Activated naive CD8-positive, alpha-beta T cell treated with anti-CD3 and anti-CD28 coated beads, Interleukin-2, amount 10 ng/mL, durations not matched to agents 7 days and 5 days (primary cell): ENCODE measurements at regions not wholly inside any gene's neighbourhood (a gene's known extent, or its start where the extent isn't known, plus 50 kb on each side); places are given as distances from the start of the nearest gene placed in this dataset.

Source experiments
- ATAC-seq: fragments of 150-1000 bp; cut with Tn5 transposase; one replicate; pipeline ENCODE4 v1.10.0; 2021; ENCODE audit warnings: low read depth, moderate library complexity
- POLR2A ChIA-PET: fragments of 350-600 bp; sonication (Branson Sonifier 250); formaldehyde crosslinking; loops from one replicate; lab custom pipeline; 2021; ENCODE audit warnings: antibody characterized with exemption; lab: Charles Lee
- DNase-seq: peaks from one replicate; pipeline ENCODE4 v3.0.0; 2021
- H3K27ac Mint-ChIP-seq: one replicate; pipeline ENCODE4 v1.8.0; 2022; ENCODE audit warnings: mild to moderate bottlenecking, mixed read lengths
- H3K27me3 Mint-ChIP-seq: one replicate; pipeline ENCODE4 v1.8.0; 2022; ENCODE audit warnings: mild to moderate bottlenecking, moderate library complexity, mixed read lengths
- H3K36me3 Mint-ChIP-seq: one replicate; pipeline ENCODE4 v1.8.0; 2021; ENCODE audit warnings: mild to moderate bottlenecking, mixed read lengths
- H3K4me1 Mint-ChIP-seq: one replicate; pipeline ENCODE4 v1.8.0; 2021; ENCODE audit warnings: mixed read lengths
- H3K4me3 Mint-ChIP-seq: one replicate; pipeline ENCODE4 v1.8.0; 2022; ENCODE audit warnings: mild to moderate bottlenecking, moderate library complexity, mixed read lengths
- H3K9me3 Mint-ChIP-seq: one replicate; pipeline ENCODE4 v1.8.0; 2021; ENCODE audit warnings: mixed read lengths

DNA sequence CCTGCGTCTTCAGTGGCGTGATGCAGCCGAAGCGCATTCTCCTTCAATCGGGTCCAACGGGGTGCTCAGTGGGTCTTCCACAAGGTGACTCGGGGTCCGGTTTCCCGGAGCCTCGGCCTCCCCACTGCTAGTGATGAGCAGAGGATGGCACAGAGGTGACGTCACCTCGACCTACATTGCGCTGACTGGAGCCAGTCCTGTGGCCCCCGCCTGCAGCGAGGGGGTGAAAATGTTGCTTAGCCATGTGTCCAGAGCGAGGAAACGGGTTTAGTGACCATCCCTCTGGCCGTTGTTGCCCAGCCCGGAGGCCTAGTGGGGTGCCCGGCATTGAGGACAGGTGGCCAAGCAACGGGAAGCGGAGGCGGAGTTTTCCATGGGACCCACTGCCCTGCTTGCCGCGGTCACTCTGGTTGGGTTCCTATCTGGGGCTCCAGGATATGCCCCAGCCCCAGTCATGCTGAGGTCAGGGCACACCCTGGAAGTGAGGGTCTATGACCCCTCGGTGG is 190.6 kb upstream of the CIBAR2 start:
- Mint-ChIP-seq H3K9me3 (no peaks in the 10 kb centered on the region), H3K36me3 (no peaks in the 10 kb centered on the region), H3K4me1 (peaks cover 25% of the 10 kb centered on the region), H3K4me3 (peak overlapping the region; percentile 80), H3K27ac (peak overlapping the region; percentile 64), H3K27me3 (no peaks in the 10 kb centered on the region)
- ATAC-seq (no peak), DNase-seq (peak; percentile 33)
- POLR2A ChIA-PET, result interaction anchor here (0.6 to 1.4 kb wide), 3 partner anchors 17 to 304 kb away, joined by 3 to 4 read pairs (median 3); no protein-coding TSS in a partner anchor

DNA sequence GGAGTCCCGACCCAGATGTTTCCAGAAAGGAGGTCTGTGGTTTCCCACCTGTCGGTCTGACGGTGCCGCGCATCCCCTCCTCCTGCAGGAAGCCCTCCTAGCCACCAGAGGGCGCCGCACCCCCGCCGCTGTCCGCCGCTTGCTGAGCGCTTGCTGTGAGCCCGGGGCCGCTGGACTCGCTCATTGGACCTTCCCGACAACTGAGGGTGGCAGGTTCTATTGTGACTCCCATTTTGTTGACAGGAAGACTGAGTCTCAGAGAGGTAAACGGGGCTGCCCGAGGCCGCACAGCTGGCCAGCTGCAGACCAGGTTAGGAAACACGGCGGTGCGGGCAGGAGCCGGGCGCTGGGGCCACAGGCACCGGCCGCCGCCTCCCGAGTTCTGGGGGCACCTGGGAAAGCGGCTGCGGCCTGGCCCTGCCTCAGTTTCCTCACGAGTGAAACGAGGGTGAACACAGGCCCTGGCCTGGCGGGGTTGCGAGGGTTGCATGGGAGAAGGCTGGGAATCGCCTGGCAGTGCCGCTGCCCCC is 191.1 kb upstream of the CIBAR2 start:
- peak overlapping the region; percentile 64 for H3K27ac Mint-ChIP-seq
- H3K4me3 Mint-ChIP-seq, result peak overlapping the region; percentile 80
- H3K36me3 Mint-ChIP-seq, result no peaks in the 10 kb centered on the region
- H3K27me3 Mint-ChIP-seq, result no peaks in the 10 kb centered on the region
- DNase-seq, result peak; percentile 89
- peak; percentile 38 for ATAC-seq
- H3K9me3 Mint-ChIP-seq, result no peaks in the 10 kb centered on the region
- POLR2A ChIA-PET, result interaction anchor here (1.4 to 1.6 kb wide), 2 partner anchors 17 to 31 kb away, joined by 3 to 5 read pairs; no protein-coding TSS in a partner anchor
- H3K4me1 Mint-ChIP-seq, result peaks cover 29% of the 10 kb centered on the region

DNA sequence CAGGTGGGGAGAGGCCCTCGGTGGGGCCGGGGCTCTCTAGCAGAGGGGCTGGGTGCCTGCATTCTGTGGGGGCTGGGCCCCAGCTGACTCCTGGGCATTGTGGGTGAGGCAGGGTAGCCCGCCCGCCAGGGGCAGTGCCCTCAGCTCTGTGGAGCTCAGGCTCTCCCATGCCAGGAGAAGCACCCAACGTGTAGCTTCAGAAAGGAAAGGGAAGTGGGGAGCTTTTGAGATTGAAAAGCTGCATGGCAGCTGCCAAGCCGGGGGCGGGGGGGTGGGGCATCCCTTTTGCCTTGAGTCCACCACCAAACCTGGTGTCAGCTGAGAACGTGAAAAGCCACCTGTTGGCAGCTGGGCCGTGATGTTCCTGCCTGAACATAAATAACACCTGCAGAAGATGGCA is 192.1 kb upstream of the CIBAR2 start:
- DNase-seq (no peak), ATAC-seq (no peak)
- Mint-ChIP-seq H3K4me1 (peaks cover 33% of the 10 kb centered on the region), H3K36me3 (no peaks in the 10 kb centered on the region), H3K27me3 (no peaks in the 10 kb centered on the region), H3K4me3 (peak overlapping the region; percentile 32), H3K27ac (peak overlapping the region; percentile 84), H3K9me3 (no peaks in the 10 kb centered on the region)
- POLR2A ChIA-PET, result interaction anchor here (1.6 kb wide), 1 partner anchor 30 kb away, joined by 5 read pairs; no protein-coding TSS in a partner anchor

DNA sequence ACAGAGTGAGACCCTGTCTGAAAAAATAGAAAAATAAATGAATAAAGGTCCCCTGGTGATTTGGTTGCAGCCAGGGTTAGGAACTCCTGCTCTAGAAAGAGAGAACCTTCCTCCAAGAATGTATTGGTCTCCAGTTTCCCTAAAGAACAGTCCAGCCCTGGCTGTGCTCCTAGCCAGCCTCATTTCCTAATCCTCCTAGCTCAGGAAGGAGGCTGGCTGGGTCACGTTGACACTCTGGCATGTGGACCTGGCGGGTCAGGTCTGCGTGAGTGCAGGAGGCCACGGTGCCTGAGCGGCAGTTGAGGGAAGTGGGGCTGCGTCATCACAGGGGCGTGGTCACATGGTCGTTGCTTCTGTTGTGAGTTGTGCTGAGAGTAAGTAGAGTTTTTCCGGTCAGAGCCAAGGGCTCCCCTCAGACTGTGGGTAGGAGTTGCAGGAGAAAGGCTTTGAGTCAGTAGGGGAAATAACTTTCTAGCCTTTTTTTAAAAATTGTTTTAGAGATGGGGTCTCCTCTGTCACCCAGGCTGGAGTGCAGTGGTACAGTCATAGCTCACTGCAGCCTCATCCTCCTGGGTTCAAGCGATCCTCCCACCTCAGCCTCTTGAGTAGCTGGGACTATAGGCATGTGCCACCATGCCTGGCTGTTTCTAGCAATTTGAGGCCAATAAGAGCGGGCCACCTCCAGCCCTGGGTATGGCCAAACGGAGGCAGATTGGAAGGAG is 194.0 kb upstream of the CIBAR2 start:
- peak; percentile 86 for DNase-seq
- Mint-ChIP-seq H3K36me3 (no peaks in the 10 kb centered on the region), H3K27ac (peak overlapping the region; percentile 98), H3K9me3 (no peaks in the 10 kb centered on the region), H3K27me3 (no peaks in the 10 kb centered on the region), H3K4me1 (peaks cover 41% of the 10 kb centered on the region), H3K4me3 (peak overlapping the region; percentile 69)
- peak; percentile 88 for ATAC-seq
- POLR2A ChIA-PET, result interaction anchor here (1.0 to 1.4 kb wide), 2 partner anchors 17 to 248 kb away, joined by 3 to 5 read pairs; no protein-coding TSS in a partner anchor

DNA sequence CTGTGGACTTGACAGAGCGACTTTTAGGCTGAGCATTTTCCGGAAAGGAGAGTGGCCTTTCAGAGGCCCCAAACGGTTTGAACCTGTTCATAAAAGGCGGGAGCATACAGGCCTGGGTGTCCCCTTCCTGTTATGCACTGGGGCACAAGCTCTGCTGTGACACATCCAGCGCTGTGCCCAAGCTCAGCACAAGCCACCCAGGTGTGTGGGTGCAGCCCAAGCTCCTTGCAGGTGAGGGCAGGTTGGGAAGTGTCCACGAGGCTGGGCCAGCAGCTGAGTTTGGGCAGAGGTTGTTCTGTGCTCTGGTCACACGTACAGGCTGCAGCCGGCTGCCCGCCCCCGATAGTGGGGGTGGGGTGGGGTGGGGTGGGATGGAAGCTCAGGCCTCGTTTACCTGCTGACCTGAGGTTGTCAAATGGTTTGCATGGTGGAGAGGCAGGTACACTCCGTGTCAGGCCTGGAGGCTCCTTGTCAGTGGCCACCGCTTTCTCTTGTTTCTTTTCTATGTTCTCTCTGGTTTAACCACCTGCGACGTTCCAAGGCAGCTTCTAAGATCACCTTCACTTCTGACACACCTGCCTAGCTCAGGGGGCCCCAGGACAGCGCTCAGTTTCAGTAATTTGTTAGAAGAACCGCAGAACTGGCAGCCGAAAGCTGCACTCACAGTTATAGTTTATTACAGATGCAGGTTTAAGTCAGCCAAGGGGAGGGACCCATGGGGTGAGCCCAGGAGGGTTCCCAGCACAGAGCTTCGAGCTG is 194.7 kb upstream of the CIBAR2 start:
- peaks cover 45% of the 10 kb centered on the region for H3K4me1 Mint-ChIP-seq
- H3K27me3 Mint-ChIP-seq, result no peaks in the 10 kb centered on the region
- peak; percentile 43 for DNase-seq
- POLR2A ChIA-PET, result interaction anchor here (1.0 to 1.4 kb wide), 2 partner anchors 16 to 248 kb away, joined by 3 to 5 read pairs; no protein-coding TSS in a partner anchor
- H3K4me3 Mint-ChIP-seq, result peak overlapping the region; percentile 69
- peak overlapping the region; percentile 98 for H3K27ac Mint-ChIP-seq
- no peak for ATAC-seq
- H3K36me3 Mint-ChIP-seq, result no peaks in the 10 kb centered on the region
- H3K9me3 Mint-ChIP-seq, result no peaks in the 10 kb centered on the region

DNA sequence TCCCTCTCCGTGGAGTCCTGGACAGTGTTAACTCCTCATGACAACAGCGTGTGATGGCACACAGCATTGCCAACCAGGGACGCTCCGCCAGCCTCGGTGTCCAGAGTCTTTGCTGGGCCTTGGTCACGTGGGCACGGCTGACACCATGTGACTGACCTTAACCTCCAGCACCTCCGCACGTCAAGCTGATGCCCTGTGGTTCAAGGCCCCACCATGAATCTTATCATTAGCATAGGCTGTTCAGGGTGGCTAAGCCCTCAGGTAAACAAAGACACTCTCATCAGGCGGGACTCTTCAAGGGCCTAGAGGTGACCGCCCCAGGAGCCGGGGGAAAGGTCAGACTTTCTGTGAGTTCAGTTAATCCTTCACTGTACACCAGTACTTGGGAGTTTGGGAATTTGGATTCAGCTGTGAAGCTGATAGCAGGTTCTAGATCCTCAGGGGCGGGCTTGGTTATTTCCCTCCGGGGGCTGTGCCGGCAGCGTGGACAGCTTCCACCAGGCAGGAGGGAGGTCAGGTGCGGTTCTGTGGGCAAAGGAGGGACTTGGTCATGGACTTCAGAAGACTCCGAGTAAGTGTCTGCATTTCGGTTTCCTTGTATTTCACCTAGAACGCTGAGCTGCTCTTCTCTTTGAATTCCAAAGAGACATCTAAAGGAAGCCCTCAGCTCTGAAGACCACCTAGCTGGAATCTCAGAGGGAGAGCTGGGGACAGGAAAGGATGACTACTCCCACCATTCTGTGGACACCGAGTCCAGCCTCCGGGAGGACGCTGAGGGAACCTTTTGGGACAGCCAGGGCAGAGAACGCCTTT is 195.5 kb upstream of the CIBAR2 start:
- Mint-ChIP-seq H3K27me3 (no peaks in the 10 kb centered on the region), H3K9me3 (no peaks in the 10 kb centered on the region), H3K36me3 (no peaks in the 10 kb centered on the region), H3K27ac (peak overlapping the region; percentile 85), H3K4me3 (no peak overlapping the region), H3K4me1 (peaks cover 48% of the 10 kb centered on the region)
- DNase-seq, result no peak
- POLR2A ChIA-PET, result no interaction called here
- ATAC-seq, result no peak

DNA sequence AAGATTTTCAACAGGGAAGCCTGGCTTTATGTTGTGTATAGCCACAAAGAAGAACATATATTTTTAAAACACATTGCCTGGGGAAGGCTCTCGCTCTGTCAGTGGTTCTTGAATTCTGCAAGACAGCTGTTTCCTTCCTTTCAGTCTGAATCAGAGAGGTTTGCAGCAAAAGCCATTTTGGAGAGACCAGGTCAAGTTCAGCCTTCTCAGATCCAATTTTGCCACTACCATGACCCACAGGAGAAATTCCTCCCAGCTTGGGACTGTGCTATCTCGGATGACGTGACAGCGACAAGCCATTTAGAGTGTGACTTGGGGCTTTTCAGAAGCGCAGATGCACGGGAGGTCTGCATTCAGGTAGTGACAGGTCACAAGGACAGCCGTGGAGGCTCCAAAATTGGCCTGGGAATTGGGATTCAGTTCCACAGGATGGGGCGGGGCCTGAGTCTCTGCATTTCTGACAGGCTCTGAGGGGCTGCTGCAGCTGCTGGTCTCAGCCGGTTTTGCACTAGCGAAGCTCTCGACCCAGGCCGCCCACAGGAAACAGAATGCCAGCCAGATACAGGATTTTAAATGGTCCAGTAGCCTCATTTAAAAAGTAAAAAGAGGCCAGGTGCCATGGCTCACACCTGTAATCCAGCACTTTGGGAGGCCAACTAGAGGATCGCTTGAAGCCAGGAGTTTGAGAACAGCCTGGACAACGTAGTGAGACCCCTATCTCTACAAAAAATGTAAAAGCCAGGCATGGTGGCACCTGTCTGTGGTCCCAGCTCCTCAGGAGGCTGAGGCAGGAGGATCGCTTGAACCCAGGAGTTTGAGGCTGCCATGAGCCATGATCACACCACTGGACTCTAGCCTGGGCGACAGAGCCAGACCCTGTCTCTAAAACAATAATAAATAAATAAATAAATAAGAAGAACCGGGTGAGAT is 196.6 kb upstream of the CIBAR2 start:
- ATAC-seq (no peak), DNase-seq (peak; percentile 37)
- no peaks in the 10 kb centered on the region for H3K9me3 Mint-ChIP-seq
- H3K4me3 Mint-ChIP-seq, result peak overlapping the region; percentile 35
- POLR2A ChIA-PET, result interaction anchor here (0.6 kb wide), 1 partner anchor 709 kb away, joined by 4 read pairs; no protein-coding TSS in a partner anchor
- H3K27me3 Mint-ChIP-seq, result no peaks in the 10 kb centered on the region
- H3K27ac Mint-ChIP-seq, result peak overlapping the region; percentile 49
- peaks cover 45% of the 10 kb centered on the region for H3K4me1 Mint-ChIP-seq
- no peaks in the 10 kb centered on the region for H3K36me3 Mint-ChIP-seq

DNA sequence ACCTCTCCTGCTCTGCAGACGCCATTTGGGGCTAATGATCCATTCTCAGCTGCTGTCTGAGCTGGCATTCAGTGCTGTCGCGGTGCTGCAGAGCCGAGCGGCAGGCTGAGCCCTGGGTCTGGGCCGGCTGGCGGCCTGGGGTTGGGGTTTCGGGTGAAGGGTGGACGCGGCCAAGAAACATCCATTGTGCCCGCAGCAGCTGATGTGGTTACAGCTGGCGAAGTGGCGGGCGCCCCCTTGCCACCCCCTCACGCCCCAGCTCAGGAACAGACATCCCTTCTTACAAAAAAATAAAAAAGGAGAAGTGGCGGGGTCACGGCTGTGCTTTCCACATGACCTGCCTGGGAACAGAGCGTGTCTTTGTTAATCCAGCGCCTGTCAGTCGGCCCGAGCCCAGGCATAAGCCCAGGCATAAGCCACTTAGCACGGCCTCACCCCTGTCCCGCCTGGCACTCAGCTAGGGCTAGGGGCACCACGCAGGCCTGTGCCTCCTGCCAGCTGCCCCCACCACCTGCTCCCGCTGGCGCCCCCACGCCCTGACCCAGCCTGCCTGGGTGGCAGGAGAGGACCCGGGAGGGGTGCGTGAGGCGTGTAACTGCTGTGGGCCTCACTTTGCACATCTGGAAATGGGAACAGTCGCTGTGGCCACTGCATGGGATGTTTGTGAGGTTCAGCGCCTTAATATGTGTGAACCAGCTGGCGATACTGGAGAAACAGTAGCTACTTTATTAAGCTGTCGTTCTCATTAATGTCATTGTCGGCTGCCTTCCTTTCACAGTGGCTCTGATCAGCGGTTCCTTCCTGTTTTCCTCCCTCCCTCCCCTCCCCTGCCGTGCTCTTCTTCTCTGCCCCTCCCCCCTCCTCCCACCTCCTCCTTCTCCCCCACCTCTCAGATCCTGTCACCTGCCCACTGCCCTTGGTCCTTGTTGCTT is 197.7 kb upstream of the CIBAR2 start:
- no peaks in the 10 kb centered on the region for H3K36me3 Mint-ChIP-seq
- no peaks in the 10 kb centered on the region for H3K27me3 Mint-ChIP-seq
- H3K9me3 Mint-ChIP-seq, result no peaks in the 10 kb centered on the region
- H3K4me1 Mint-ChIP-seq, result peaks cover 41% of the 10 kb centered on the region
- peak overlapping the region; percentile 87 for H3K27ac Mint-ChIP-seq
- ATAC-seq (no peak), DNase-seq (peak; percentile 59)
- POLR2A ChIA-PET, result no interaction called here
- peak overlapping the region; percentile 58 for H3K4me3 Mint-ChIP-seq

DNA sequence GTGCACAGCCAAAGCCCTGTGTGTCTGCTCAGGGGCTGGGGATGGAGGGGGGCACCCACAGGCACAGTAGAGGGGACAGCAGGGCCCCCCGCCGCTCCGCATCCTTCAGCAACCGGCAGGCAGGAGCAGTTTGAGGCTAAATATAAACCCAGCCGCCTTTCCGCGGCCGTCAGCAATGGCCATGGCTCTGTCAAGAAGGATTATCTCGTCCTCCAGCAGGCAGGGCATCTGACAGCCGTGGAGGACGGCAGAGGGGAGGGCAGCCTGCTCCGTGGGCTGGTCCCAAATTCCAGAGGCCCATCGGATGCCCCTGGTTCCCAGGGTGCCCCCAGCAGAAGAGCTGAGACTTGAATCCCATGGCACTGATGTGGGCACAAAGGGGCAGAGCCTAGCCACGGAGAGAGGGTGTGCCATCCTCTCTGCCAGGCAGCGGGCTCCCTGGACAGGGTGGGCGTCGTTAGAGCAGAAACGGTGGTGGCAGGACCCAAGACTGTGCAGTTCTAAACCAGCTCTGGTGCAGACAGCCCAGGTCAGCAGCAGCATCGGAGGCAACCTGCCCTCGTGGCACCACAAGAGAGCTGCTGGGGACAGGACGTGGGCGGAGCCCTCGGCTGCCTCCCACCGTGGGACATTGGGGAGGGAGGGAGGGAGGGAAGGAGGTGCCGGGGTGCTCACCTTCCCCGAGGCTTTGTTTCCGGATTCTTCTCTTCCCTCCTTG is 198.8 kb upstream of the CIBAR2 start:
- peak overlapping the region; percentile 58 for H3K4me3 Mint-ChIP-seq
- POLR2A ChIA-PET, result interaction anchor here (1.2 kb wide), 1 partner anchor 243 kb away, joined by 6 read pairs; no protein-coding TSS in a partner anchor
- peak overlapping the region; percentile 83 for H3K27ac Mint-ChIP-seq
- no peaks in the 10 kb centered on the region for H3K9me3 Mint-ChIP-seq
- peaks cover 35% of the 10 kb centered on the region for H3K4me1 Mint-ChIP-seq
- no peaks in the 10 kb centered on the region for H3K27me3 Mint-ChIP-seq
- DNase-seq (peak; percentile 71), ATAC-seq (peak; percentile 79)
- H3K36me3 Mint-ChIP-seq, result no peaks in the 10 kb centered on the region

DNA sequence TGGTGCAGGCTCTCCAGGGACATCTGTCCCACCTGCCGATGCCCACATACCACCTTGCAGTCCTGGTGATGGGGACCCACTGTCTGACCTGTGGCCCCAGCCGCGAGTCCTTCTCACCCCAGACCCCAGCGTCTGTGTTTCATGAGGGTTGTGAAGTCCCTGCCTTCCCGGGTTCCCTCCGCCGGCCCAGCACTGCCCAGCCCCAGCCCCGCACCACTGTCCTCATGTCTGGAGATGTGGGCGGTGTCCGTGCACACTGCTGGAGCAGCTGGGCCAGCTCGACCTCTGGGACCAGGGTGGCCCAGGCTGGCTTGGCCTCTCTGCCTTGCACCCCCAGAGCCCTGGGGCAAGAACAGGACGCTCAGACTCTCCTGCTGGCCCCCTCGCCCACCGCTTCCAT is 199.5 kb upstream of the CIBAR2 start:
- POLR2A ChIA-PET, result interaction anchor here (1.2 kb wide), 1 partner anchor 242 kb away, joined by 6 read pairs; no protein-coding TSS in a partner anchor
- ATAC-seq (no peak), DNase-seq (no peak)
- Mint-ChIP-seq H3K4me1 (peaks cover 29% of the 10 kb centered on the region), H3K36me3 (no peaks in the 10 kb centered on the region), H3K27me3 (no peaks in the 10 kb centered on the region), H3K27ac (peak overlapping the region; percentile 83), H3K4me3 (no peak overlapping the region), H3K9me3 (no peaks in the 10 kb centered on the region)
